HG02759 (cell line): ENCODE measurements at regions not wholly inside any gene's neighbourhood (a gene's known extent, or its start where the extent isn't known, plus 50 kb on each side); places are given as distances from the start of the nearest gene placed in this dataset.
"Not testable (repeated sequence)": the region's sequence is repeated elsewhere in the genome, so short reads cannot be mapped to it uniquely, and the experiment has no call there.

Source experiments
- ATAC-seq: cut with Tn5 transposase; IDR thresholded peaks from one replicate; pipeline ENCODE4 v1.9.1; 2021; ENCODE audit warnings: mild to moderate bottlenecking, moderate library complexity; ENCODE audit not compliant: unreplicated experiment

DNA sequence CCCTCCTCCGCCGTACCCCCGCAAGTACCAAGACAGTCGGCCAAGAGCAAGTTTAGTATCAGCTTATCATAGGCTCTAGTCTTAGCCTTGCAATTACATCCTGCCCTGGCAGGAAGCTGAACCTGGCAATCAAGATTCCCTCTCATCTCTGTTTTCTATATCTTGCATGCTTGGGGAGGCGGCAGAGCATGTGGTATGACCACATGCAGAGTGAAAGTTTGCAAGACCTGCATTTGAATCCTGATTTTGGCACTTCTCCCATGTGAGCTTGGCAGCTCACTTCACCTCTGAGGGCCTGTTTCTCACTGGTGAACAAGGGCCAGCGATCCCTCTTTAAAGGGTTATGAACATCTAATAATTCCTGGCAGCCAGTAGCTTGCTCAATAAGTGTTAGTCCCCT lies 106.1 kb upstream of the FRMD4B start:
- ATAC-seq: no peak

DNA sequence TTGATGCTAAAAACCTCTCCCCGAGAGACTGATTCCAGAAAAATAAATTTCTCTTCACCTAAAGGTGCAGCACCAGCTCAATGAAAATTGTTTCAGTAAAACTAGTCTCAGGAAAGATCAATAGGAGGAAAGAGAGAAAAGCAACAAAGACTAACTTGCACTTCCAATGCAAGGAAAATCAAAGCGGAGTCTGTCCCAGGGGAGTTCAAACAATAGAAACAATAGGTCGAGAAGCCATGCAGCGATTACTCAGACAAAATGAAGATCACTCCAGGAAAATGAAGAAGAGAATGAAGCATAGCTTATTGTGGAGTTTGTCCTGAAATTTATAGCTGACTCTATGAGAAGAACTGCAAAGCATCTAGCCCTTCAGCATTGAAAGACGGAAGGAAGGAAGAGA lies 105.1 kb upstream of the FRMD4B start:
- no peak for ATAC-seq

GRCh38 chr3:69490235-69490634 lies 104.3 kb upstream of the FRMD4B start:
- no peak for ATAC-seq

GRCh38 chr3:69488026-69488425 lies 102.1 kb upstream of the FRMD4B start:
- ATAC-seq: no peak

GRCh38 chr3:69485489-69485888 lies 99.6 kb upstream of the FRMD4B start:
- no peak for ATAC-seq

- no peak for ATAC-seq
Measured at GRCh38 chr3:69484507-69485393, 98.9 kb upstream of the FRMD4B start.

DNA sequence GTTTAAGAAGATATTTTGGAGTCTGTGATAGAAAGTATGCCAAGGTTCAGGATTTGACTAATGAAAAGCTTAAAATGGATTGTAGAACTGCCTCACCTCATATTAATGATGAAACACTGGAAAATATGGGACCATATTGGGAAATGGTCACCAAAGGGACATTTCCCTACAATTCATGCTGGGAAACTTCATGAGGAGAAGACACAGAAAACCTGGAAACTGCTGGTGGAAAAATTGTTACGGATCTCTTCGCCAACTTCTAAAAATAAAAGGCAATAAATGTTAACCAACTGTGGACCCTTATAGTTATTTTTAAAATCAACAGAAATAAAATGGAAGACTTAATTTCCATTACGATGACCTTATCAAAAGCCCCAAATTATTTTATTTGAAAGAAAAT lies 97.6 kb upstream of the FRMD4B start:
- ATAC-seq: no peak

- ATAC-seq: not testable (repeated sequence)
Measured at GRCh38 chr3:69480986-69481385, 95.1 kb upstream of the FRMD4B start.

DNA sequence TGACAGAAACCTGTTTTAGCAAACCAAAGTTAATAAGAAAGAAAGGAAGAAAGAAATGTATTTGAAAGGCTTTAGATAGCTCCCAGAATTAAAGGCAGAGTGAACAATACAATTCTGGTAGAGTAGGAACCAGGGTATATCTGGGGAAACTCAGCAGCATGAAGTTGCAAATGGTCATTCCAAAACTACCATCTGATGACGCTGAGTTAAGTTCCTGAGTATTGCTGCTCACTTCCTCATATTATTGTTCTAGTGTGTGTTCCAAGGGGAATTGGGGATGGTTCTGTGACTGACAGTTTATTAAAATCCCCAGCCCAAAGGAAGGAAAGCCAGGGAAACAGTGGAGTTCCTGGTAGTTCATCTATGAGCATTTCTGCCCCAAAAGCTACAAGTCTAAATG lies 88.3 kb upstream of the FRMD4B start:
- ATAC-seq: no peak

DNA sequence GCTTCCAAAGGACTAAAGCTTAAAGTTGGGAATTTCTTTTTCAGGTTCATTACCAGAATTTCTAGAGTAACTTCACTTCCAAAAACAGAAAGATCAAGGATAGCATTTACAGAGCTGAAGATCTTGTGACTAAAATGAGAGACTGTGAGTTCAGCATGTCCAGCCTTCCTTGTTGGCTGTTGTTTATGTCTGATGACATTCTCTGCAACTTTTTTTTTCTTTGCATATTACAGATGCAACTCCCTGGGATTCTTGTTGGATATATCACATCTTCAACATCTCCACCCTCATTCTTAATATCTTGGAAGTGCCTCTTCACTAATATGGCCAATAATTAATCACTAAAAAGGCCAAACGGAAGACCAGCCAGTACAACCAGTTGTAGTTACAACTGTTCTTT lies 86.2 kb upstream of the FRMD4B start:
- no peak for ATAC-seq

DNA sequence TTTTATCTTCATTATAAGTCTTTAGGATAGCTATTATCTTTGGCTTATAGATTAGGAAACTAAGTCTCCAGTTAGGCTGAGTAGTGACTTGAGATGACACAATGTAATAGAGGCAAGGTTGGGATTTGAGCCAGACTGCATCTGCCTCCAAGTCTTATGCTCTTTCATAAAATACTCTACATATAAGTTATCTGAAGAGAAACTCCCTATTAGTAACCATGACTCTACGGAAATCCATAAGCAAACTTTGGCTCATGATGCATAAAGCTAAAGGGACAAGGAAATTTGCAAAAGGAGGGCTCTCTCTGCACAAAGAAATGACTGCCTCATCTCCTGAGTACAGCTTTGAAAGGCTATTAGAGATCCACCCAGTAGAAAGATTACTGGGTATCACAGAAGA lies 77.6 kb upstream of the FRMD4B start:
- ATAC-seq: no peak

- no peak for ATAC-seq
Measured at GRCh38 chr3:69462826-69463100, 76.9 kb upstream of the FRMD4B start.

GRCh38 chr3:69462022-69462825 lies 76.3 kb upstream of the FRMD4B start:
- ATAC-seq: no peak

DNA sequence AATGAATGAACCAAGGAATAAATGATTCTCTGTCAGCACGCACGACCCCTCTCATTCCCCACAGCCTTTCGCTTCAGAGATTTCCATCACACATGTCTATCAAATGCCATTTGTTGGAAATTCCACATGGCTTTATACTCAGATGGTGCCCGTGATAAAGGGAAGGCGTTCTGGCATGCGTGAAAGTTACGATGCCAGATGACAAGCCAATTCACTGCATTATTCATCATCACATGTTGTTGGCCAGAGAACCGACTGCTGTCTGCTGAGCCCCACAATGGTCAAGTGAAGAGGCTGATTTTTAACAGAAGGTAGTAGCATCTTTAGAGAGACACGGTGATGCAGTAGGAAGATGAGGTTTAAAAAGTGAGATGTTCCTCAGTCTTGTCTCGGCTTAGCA lies 74.1 kb upstream of the FRMD4B start:
- no peak for ATAC-seq

DNA sequence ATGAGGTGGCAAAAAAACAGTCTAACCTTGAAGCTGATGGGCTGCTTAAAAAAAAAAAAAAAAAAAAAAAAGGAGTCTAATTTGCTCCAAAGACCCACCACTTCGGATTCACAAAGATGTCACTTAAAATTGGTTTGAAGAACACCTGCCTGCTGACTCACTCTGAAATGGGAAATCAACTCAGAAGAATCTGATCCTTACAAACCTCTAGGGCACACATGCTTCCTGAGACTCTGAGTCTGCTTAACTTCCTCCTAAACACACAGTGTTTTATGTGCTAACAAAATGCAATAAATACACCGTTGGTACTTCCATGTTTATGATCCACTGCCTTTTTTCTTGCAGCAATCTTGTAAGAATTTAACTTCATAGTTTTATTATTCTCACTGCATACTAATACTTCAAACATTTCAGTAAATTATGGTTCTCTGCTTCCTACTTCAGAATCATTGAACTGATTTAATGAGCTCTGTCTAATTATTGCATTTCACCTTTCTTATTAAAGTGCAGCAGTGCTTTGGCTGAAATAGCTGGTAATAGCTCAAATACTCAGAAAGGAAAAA lies 73.0 kb upstream of the FRMD4B start:
- no peak for ATAC-seq

DNA sequence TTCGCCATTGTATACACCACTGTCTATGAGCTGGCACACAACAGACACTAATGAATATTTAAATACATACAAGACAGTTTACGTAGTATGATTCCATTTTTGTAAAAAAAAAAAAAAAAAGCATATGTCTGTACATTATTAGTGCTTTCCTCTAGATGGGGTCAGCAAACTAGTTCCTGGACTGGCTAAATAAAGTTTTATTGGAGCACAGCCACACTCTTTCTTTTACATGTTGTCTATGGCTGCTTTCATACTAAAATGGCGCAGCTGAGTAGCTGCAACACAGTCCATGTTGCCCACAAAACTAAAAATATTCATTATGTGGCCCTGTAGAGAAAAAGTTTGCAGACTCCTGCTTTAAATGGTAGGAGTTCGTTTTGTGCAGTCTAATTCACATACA lies 70.7 kb upstream of the FRMD4B start:
- ATAC-seq: no peak

DNA sequence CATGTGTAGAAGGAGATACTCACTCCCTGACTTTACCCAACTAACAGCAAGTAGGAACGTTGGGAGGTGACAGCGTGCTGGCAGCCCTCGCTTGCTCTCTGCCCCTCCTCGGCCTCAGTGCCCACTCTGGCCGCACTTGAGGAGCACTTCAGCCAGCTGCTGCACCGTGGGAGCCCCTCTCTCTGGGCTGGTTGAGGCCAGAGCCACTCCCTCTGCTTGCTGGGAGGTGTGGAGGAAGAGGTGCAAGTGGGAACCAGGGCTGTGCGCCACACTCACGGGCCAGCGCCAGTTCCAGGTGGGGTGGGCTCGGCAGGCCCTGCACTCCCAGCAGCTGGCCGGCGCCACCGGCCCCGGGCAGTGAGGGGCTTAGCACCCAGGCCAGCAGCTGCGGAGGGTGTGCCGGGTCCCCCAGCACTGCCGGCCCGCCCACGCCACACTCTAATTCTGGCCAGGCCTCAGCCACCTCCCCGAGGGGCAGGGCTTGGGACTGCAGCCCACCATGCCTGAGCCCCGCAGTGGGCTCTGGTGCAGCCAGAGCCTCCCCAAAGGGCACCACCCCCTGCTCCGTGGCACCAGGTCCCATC lies 68.4 kb upstream of the FRMD4B start:
- no peak for ATAC-seq

DNA sequence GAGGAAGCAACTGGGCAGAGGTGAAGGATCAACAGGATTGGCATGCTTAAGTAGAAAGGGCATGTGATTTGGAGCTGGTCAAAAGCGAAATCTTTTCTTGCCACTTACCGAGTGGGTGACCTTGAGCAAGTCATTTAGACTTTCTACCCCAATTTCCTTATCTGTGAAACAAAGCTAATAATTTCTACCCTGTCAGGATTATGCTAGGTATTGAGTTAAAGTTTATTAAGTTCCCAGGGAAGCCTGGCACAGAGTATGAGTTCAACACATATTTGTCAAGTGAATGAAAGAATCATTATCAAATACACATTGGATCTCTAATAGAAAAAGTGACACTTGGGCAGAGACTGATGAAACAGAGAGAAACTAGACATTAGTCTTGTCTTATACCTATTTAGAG lies 66.4 kb upstream of the FRMD4B start:
- ATAC-seq: no peak

DNA sequence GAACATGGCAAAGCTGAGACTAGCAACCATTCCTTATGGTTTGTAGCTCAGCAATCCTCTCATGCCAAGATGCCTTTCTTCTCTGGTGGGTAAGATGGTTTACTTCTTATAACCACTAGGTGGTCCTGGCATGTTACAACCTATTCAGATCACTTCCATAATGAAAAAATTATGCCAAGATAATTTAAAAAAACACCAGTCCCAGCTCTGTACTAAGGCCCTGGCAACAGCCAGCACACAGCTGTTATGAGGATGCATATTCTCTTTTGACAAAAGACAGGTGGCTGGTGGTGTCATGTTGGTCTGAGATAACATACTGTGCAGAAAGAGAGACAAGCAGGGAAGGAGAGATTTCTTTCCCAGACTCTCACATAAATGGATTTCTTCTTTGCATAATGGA lies 65.7 kb upstream of the FRMD4B start:
- ATAC-seq: no peak

GRCh38 chr3:69448877-69449276 lies 63.0 kb upstream of the FRMD4B start:
- ATAC-seq: no peak

GRCh38 chr3:69446402-69447072 lies 60.6 kb upstream of the FRMD4B start:
- ATAC-seq: no peak
